ENCODE measurements at regions not wholly inside any gene's neighbourhood (a gene's known extent, or its start where the extent isn't known, plus 50 kb on each side); places are given as distances from the start of the nearest gene placed in this dataset.

GRCh38 chr4:144495944-144496343, 150.0 kb upstream of the HHIP start:
- no peak overlapping the region for H2BK120ac ChIP-seq (replicated peaks; ENCODE audit: low read depth, low read length)
- DNase-seq (ENCODE audit: low read depth in 1 of 2, low spot score in 2 of 2), result no peak
- H3K4me2 ChIP-seq (ENCODE audit: insufficient read depth in 1 of 2, low read depth in 2 of 2, low read length in 2 of 2), result no peak overlapping the region
- H4K8ac ChIP-seq (ENCODE audit: extremely low read depth, insufficient read depth, low read length), result no peak overlapping the region
- no peak overlapping the region for H4K91ac ChIP-seq (replicated peaks; ENCODE audit: insufficient read length, low read length)
- H2BK12ac ChIP-seq (ENCODE audit: low read depth, low read length), result no peak overlapping the region
- H3K27me3 ChIP-seq (replicated peaks in 1 of 4; ENCODE audit: control insufficient read depth in 3 of 4, extremely low read depth in 1 of 4, insufficient read depth in 3 of 4, low read length in 3 of 4), result peaks cover 0 to 2% (median 0%) of the 10 kb centered on the region in 4 experiments; a peak in 1 of 7 replicates
- no peak overlapping the region for H3K27ac ChIP-seq (ENCODE audit: low read depth, low read length)
- H3K79me2 ChIP-seq (ENCODE audit: control insufficient read depth in 1 of 2, insufficient read depth in 2 of 2, low read length in 2 of 2), result no peaks in the 10 kb centered on the region
- WGBS, 2 experiments (ENCODE audit: extremely low coverage in 1 of 2, insufficient coverage in 1 of 2, insufficient read length in 1 of 2, insufficient replicate concordance in 2 of 2, low coverage in 1 of 2, low lambda C conversion rate in 2 of 2, missing lambda C conversion rate in 1 of 2), result 98% methylated on average over 2 of the region's 2 CpGs; no CpG with 5 or more reads in 1 of the 2 experiments
- no peak overlapping the region for H2BK15ac ChIP-seq (ENCODE audit: low read length)
- H3K9me3 ChIP-seq (ENCODE audit: insufficient read depth in 2 of 2, low read depth in 1 of 2, low read length in 1 of 2), result no peaks in the 10 kb centered on the region
- H3K14ac ChIP-seq (ENCODE audit: insufficient read length), result no peak overlapping the region
- H3K4ac ChIP-seq (replicated peaks; ENCODE audit: insufficient read length, low read depth, low read length), result no peak overlapping the region
- H3K23me2 ChIP-seq (ENCODE audit: low read depth, low read length), result no peaks in the 10 kb centered on the region
- no peak overlapping the region for H3K56ac ChIP-seq (replicated peaks; ENCODE audit: insufficient read length, low read depth, low read length)
- H3K23ac ChIP-seq (ENCODE audit: insufficient read length), result no peak overlapping the region
- no peak overlapping the region for H2AK5ac ChIP-seq (ENCODE audit: low read depth, low read length)
- TF ChIP-seq, protein P1, sequence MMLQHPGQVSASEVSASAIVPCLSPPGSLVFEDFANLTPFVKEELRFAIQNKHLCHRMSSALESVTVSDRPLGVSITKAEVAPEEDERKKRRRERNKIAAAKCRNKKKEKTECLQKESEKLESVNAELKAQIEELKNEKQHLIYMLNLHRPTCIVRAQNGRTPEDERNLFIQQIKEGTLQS (IDR thresholded peaks at IDR 0.05; ENCODE audit: insufficient read depth, low read depth, low read length), result no peak
- TF ChIP-seq TAF1 (IDR thresholded peaks at IDR 0.05; ENCODE audit: low read depth, low read length) (no peak), EZH2 (IDR thresholded peaks at IDR 0.05; ENCODE audit: low read depth, low read length, severe bottlenecking) (no peak), CHD2 (IDR thresholded peaks at IDR 0.05; ENCODE audit: low read length) (no peak), GABPA (IDR thresholded peaks at IDR 0.05; ENCODE audit: borderline replicate concordance, insufficient read depth, low read length) (no peak)
- no peak overlapping the region for H3K4me3 ChIP-seq (ENCODE audit: extremely low read depth in 1 of 4, insufficient read depth in 2 of 4, low read depth in 3 of 4, low read length in 4 of 4)
- H3K4me1 ChIP-seq (replicated peaks in 1 of 4; ENCODE audit: control insufficient read depth in 3 of 4, insufficient read depth in 4 of 4, low read length in 3 of 4), result no peaks in the 10 kb centered on the region
- H4K20me1 ChIP-seq (replicated peaks in 1 of 2; ENCODE audit: control insufficient read depth in 1 of 2, insufficient read depth in 2 of 2, low read length in 2 of 2), result no peaks in the 10 kb centered on the region
- no peak overlapping the region for H2BK20ac ChIP-seq (ENCODE audit: low read length)
- POLR2A ChIA-PET (ENCODE audit: partially characterized antibody), result no interaction called here
- H3K18ac ChIP-seq (ENCODE audit: extremely low read depth, low read length), result no peak overlapping the region
- H2AFZ ChIP-seq (ENCODE audit: low read length), result no peak overlapping the region
- H3K36me3 ChIP-seq (ENCODE audit: control insufficient read depth in 2 of 4, insufficient read depth in 4 of 4, low read length in 3 of 4), result no peaks in the 10 kb centered on the region
- no peak overlapping the region for H3K9ac ChIP-seq (replicated peaks in 1 of 4; ENCODE audit: extremely low read depth in 1 of 4, low read depth in 3 of 4, low read length in 3 of 4)
- CTCF ChIA-PET (ENCODE audit: partially characterized antibody), result interaction anchor here (1.2 kb wide), 1 partner anchor 78 kb away, joined by 3 read pairs; no protein-coding TSS in a partner anchor
- no peaks in the 10 kb centered on the region for H3K79me1 ChIP-seq (ENCODE audit: low read depth, low read length)
- no peak overlapping the region for H4K5ac ChIP-seq (ENCODE audit: insufficient read length, low read depth, low read length)
- no peak overlapping the region for H2BK5ac ChIP-seq (ENCODE audit: low read depth, low read length)
- FAIRE-seq, result no peak

Data from H1 (cell line).